ENCODE measurements at regions not wholly inside any gene's neighbourhood (a gene's known extent, or its start where the extent isn't known, plus 50 kb on each side); places are given as distances from the start of the nearest gene placed in this dataset.

DNA sequence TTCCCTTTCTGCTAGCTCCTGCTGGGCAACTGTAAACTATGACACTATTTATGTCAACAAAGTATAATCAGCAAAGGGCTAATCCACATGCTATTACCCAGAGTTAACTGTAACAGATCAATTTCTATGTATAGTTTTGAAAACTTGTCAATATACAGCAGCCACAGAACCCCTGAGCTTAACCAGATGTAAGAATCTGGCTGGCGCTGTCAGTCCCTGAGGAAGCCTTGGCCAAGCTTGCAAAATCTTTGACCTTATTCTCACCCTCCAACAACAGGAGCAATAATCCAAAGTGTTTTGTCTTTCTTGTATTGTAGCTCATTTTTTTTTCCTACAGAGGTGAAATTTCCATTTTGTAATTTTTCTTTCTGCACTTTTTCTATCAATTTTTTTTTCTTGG lies 1230.1 kb upstream of the SLC10A2 start:
- TF ChIP-seq, protein P1, sequence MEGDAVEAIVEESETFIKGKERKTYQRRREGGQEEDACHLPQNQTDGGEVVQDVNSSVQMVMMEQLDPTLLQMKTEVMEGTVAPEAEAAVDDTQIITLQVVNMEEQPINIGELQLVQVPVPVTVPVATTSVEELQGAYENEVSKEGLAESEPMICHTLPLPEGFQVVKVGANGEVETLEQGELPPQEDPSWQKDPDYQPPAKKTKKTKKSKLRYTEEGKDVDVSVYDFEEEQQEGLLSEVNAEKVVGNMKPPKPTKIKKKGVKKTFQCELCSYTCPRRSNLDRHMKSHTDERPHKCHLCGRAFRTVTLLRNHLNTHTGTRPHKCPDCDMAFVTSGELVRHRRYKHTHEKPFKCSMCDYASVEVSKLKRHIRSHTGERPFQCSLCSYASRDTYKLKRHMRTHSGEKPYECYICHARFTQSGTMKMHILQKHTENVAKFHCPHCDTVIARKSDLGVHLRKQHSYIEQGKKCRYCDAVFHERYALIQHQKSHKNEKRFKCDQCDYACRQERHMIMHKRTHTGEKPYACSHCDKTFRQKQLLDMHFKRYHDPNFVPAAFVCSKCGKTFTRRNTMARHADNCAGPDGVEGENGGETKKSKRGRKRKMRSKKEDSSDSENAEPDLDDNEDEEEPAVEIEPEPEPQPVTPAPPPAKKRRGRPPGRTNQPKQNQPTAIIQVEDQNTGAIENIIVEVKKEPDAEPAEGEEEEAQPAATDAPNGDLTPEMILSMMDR (IDR thresholded peaks at IDR 0.05; ENCODE audit: borderline replicate concordance, extremely low read depth, low read length, poor library complexity, severe bottlenecking), result no peak
- no peak for TF ChIP-seq EZH2 (IDR thresholded peaks at IDR 0.05; ENCODE audit: borderline replicate concordance, low read depth, low read length, severe bottlenecking)
